SKM-1 (cell line): ENCODE measurements at regions not wholly inside any gene's neighbourhood (a gene's known extent, or its start where the extent isn't known, plus 50 kb on each side); places are given as distances from the start of the nearest gene placed in this dataset.
"Not testable (repeated sequence)": the region's sequence is repeated elsewhere in the genome, so short reads cannot be mapped to it uniquely, and the experiment has no call there.

ENCODE experiments used
- DNase-seq: peaks from one replicate; lab custom pipeline; 2025; ENCODE audit not compliant: unreplicated experiment; lab: John Stamatoyannopoulos, UW

- DNase-seq: not testable (repeated sequence)
Measured at GRCh38 chr5:91285062-91285461, 98.1 kb downstream of the ARRDC3 start.

- no peak for DNase-seq
Measured at GRCh38 chr5:91283899-91284298, 99.2 kb downstream of the ARRDC3 start.

- no peak for DNase-seq
Measured at GRCh38 chr5:91283326-91283725, 99.8 kb downstream of the ARRDC3 start.

GRCh38 chr5:91282210-91282609 is 100.9 kb downstream of the ARRDC3 start:
- no peak for DNase-seq

- no peak for DNase-seq
Measured at GRCh38 chr5:91281401-91281800, 101.7 kb downstream of the ARRDC3 start.

GRCh38 chr5:91280362-91281269 is 102.5 kb downstream of the ARRDC3 start:
- no peak for DNase-seq

GRCh38 chr5:91277840-91278239 is 105.3 kb downstream of the ARRDC3 start:
- no peak for DNase-seq

GRCh38 chr5:91277093-91277626 is 106.0 kb downstream of the ARRDC3 start:
- no peak for DNase-seq

- DNase-seq: no peak
Measured at GRCh38 chr5:91272858-91273257, 110.3 kb downstream of the ARRDC3 start.

- DNase-seq: no peak
Measured at GRCh38 chr5:91271999-91272398, 111.1 kb downstream of the ARRDC3 start.

GRCh38 chr5:91269198-91269597 is 113.9 kb downstream of the ARRDC3 start:
- no peak for DNase-seq

- DNase-seq: no peak
Measured at GRCh38 chr5:91266184-91266705, 116.9 kb downstream of the ARRDC3 start.

- no peak for DNase-seq
Measured at GRCh38 chr5:91264311-91265051, 118.6 kb downstream of the ARRDC3 start.

- no peak for DNase-seq
Measured at GRCh38 chr5:91263898-91264297, 119.2 kb downstream of the ARRDC3 start.

GRCh38 chr5:91257301-91257700 is 125.8 kb downstream of the ARRDC3 start:
- DNase-seq: no peak

- DNase-seq: no peak
Measured at GRCh38 chr5:91256142-91256524, 127.0 kb downstream of the ARRDC3 start.

GRCh38 chr5:91255396-91256141 is 127.5 kb downstream of the ARRDC3 start:
- no peak for DNase-seq

GRCh38 chr5:91252916-91253315 is 130.2 kb downstream of the ARRDC3 start:
- DNase-seq: no peak

- DNase-seq: no peak
Measured at GRCh38 chr5:91245871-91246270, 137.2 kb downstream of the ARRDC3 start.

GRCh38 chr5:91245074-91245452 is 138.1 kb downstream of the ARRDC3 start:
- no peak for DNase-seq
